WTC11 (cell line): ENCODE measurements at regions not wholly inside any gene's neighbourhood (a gene's known extent, or its start where the extent isn't known, plus 50 kb on each side); places are given as distances from the start of the nearest gene placed in this dataset.

ENCODE experiments used
- CREB1 ChIP-seq: sonication (generic); formaldehyde crosslinking; IDR thresholded peaks from 2 replicates; pipeline ENCODE4 v1.8.0; 2023; ENCODE audit warnings: mild to moderate bottlenecking, missing genetic modification reagents
- ESRRA ChIP-seq: sonication (generic); formaldehyde crosslinking; IDR thresholded peaks from 2 replicates; pipeline ENCODE4 v1.8.1; 2022; ENCODE audit warnings: mild to moderate bottlenecking, missing genetic modification reagents, borderline replicate concordance
- ETV6 ChIP-seq: sonication (generic); formaldehyde crosslinking; IDR thresholded peaks from 2 replicates; pipeline ENCODE4 v1.8.1; 2022; ENCODE audit warnings: mild to moderate bottlenecking, missing genetic modification reagents
- NR2C2 ChIP-seq: sonication (generic); formaldehyde crosslinking; IDR thresholded peaks from 2 replicates; pipeline ENCODE4 v1.8.0; 2022; ENCODE audit warnings: mild to moderate bottlenecking, missing genetic modification reagents
- SP1 ChIP-seq: sonication (generic); formaldehyde crosslinking; conservative IDR thresholded peaks from 2 replicates; pipeline ENCODE4 v1.8.1; 2022; ENCODE audit warnings: missing genetic modification reagents
- TEAD4 ChIP-seq: sonication (generic); formaldehyde crosslinking; IDR thresholded peaks from 2 replicates; pipeline ENCODE4 v1.8.0; 2022; ENCODE audit warnings: mild to moderate bottlenecking, missing genetic modification reagents
- ZNF671 ChIP-seq: fragments of 250-450 bp; sonication (Bioruptor Pico); IDR thresholded peaks from 2 replicates; pipeline ENCODE4 v1.8.0; 2021; ENCODE audit warnings: mild to moderate bottlenecking
- TF ChIP-seq, protein P1 (sequence below): fragments of 200-600 bp; IDR thresholded peaks from 2 replicates; pipeline ENCODE4 v1.8.0; 2022; ENCODE audit warnings: antibody characterized with exemption
- TF ChIP-seq, protein P2 (sequence below): sonication (generic); formaldehyde crosslinking; conservative IDR thresholded peaks from 2 replicates; pipeline ENCODE4 v1.8.1; 2022; ENCODE audit warnings: mild to moderate bottlenecking, missing genetic modification reagents
- TF ChIP-seq, protein P3 (sequence below): sonication (generic); formaldehyde crosslinking; IDR thresholded peaks from 2 replicates; pipeline ENCODE4 v1.8.1; 2022; ENCODE audit warnings: low read depth, mild to moderate bottlenecking, moderate library complexity, missing genetic modification reagents, borderline replicate concordance

DNA sequence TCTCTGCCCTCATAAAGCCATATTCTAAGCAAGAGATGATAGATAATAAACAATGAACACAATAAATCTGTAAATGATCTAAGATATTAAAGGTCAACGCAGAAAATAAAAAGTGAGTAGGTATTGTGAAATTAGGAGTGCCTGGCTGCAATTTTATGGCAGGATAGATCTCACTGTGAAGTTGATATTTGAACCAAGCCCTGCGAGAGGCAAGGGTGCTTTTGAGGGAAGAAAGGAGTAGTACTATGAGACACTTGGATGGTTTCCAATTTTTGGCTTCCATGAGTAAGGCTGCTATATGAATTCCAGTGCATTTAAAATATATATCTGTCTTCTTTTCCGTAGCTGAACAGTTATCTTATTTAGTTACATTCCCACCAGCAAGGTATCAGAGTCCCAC is 720.0 kb upstream of the CNTN5 start:
- TF ChIP-seq ESRRA (CRISPR knock-in tag) (no peak), CREB1 (no peak), ZNF671 (CRISPR knock-in tag) (no peak), TEAD4 (CRISPR knock-in tag) (no peak), NR2C2 (CRISPR knock-in tag) (no peak), ETV6 (CRISPR knock-in tag) (no peak), SP1 (CRISPR knock-in tag) (no peak)
- TF ChIP-seq, protein P1, sequence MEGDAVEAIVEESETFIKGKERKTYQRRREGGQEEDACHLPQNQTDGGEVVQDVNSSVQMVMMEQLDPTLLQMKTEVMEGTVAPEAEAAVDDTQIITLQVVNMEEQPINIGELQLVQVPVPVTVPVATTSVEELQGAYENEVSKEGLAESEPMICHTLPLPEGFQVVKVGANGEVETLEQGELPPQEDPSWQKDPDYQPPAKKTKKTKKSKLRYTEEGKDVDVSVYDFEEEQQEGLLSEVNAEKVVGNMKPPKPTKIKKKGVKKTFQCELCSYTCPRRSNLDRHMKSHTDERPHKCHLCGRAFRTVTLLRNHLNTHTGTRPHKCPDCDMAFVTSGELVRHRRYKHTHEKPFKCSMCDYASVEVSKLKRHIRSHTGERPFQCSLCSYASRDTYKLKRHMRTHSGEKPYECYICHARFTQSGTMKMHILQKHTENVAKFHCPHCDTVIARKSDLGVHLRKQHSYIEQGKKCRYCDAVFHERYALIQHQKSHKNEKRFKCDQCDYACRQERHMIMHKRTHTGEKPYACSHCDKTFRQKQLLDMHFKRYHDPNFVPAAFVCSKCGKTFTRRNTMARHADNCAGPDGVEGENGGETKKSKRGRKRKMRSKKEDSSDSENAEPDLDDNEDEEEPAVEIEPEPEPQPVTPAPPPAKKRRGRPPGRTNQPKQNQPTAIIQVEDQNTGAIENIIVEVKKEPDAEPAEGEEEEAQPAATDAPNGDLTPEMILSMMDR = no peak
- TF ChIP-seq, protein P2, sequence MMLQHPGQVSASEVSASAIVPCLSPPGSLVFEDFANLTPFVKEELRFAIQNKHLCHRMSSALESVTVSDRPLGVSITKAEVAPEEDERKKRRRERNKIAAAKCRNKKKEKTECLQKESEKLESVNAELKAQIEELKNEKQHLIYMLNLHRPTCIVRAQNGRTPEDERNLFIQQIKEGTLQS (CRISPR knock-in tag) = no peak
- TF ChIP-seq, protein P3, sequence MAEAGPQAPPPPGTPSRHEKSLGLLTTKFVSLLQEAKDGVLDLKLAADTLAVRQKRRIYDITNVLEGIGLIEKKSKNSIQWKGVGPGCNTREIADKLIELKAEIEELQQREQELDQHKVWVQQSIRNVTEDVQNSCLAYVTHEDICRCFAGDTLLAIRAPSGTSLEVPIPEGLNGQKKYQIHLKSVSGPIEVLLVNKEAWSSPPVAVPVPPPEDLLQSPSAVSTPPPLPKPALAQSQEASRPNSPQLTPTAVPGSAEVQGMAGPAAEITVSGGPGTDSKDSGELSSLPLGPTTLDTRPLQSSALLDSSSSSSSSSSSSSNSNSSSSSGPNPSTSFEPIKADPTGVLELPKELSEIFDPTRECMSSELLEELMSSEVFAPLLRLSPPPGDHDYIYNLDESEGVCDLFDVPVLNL (CRISPR knock-in tag) = no peak
